HG03354 (cell line): ENCODE measurements at regions not wholly inside any gene's neighbourhood (a gene's known extent, or its start where the extent isn't known, plus 50 kb on each side); places are given as distances from the start of the nearest gene placed in this dataset.
"Not testable (repeated sequence)": the region's sequence is repeated elsewhere in the genome, so short reads cannot be mapped to it uniquely, and the experiment has no call there.

Experiments
- ATAC-seq: cut with Tn5 transposase; IDR thresholded peaks from one replicate; pipeline ENCODE4 v1.9.1; 2021; ENCODE audit warnings: mild to moderate bottlenecking; ENCODE audit not compliant: unreplicated experiment, poor library complexity, severe bottlenecking

- no peak for ATAC-seq
Measured at GRCh38 chr5:67997892-67998457, 217.6 kb upstream of the PIK3R1 start.

DNA sequence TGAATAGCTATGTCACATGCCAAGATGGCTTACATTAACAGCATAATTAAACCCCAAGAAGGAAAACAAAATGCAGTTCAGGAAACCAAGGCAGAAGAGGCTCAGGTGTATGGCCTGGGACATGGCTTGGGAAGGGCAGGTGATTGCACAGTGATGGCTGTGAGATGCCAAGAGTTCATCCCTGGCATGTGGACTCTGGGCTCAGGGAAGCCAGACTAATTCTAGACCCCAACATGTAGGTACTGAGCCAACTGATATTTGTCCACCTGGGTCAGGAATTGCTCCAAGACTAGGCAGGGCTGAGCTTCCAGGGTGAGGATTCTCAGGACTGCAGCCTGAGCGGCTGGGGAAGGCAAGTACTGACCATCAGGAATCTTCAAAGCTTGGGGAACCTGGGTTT lies 218.4 kb upstream of the PIK3R1 start:
- no peak for ATAC-seq

- no peak for ATAC-seq
Measured at GRCh38 chr5:67996596-67996995, 219.0 kb upstream of the PIK3R1 start.

DNA sequence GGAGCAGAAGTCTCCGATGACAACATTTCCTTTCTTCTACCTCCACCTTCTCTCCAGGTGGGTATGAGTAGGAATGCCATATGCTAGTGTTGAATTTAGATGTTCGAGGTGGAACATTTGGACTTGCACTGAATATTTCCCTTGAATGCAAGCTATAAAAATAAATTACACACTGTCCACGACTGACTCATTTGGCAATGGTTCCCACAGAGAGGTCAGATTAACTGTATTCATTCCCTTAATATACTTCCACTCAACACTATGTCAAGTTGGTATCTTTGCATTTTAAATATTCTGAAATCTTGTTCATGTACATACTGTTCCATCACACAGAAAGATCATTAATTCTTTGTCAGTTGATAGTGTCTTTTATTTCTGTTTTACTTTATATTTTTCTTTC lies 222.6 kb upstream of the PIK3R1 start:
- no peak for ATAC-seq

- no peak for ATAC-seq
Measured at GRCh38 chr5:67989456-67989855, 226.1 kb upstream of the PIK3R1 start.

DNA sequence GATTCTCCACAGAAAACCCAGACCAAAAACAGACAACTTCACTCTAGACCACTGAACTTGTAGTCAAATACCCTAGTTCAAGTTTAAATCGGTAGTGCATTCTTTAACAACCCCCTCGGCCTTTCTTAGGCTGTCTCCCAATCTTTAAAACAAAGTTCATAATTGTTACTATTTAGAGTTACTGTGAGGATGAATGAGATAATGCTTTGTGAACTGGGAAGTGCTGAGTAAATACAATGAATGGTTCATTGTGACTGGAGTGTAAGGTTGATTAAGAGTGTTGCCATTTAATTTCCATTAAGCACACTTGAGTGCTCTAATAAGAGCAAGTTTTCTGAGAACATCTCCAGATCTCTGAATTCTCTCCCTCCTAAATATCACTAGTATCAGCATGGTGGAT lies 228.8 kb upstream of the PIK3R1 start:
- ATAC-seq, result no peak

- no peak for ATAC-seq
Measured at GRCh38 chr5:67985686-67986387, 229.7 kb upstream of the PIK3R1 start.

DNA sequence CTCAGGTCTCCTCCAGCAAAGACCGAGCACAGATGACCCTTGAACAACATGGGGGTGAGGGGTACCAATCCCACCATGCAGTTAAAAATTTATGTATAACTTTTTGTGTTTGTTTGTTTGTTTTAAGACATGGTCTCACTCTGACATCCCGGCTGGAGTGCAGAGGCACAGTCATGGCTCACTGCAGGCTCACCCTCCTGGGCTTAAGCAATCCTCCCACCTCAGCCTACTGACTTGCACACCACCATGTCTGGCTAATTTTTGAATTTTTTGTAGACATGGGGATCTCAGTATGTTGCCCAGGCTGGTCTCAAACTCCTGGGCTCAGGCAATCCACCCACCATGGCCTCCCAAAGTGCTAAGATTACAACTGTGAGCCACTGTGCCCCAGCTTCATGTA lies 231.0 kb upstream of the PIK3R1 start:
- ATAC-seq, result no peak

- no peak for ATAC-seq
Measured at GRCh38 chr5:67983251-67984110, 232.1 kb upstream of the PIK3R1 start.

DNA sequence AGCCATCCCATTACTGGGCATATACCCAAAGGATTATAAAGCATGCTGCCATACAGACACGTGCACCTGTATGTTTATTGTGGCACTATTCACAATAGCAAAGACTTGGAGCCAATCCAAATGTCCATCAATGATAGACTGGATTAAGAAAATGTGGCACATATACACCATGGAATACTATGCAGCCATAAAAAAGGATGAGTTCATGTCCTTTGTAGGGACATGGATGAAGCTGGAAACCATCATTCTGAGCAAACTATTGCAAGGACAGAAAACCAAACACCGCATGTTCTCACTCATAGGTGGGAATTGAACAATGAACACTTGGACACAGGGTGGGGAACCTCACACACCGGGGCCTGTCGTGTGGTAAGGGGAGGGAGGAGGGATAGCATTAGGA lies 233.4 kb upstream of the PIK3R1 start:
- not testable (repeated sequence) for ATAC-seq

GRCh38 chr5:67978171-67978570 lies 237.4 kb upstream of the PIK3R1 start:
- no peak for ATAC-seq

DNA sequence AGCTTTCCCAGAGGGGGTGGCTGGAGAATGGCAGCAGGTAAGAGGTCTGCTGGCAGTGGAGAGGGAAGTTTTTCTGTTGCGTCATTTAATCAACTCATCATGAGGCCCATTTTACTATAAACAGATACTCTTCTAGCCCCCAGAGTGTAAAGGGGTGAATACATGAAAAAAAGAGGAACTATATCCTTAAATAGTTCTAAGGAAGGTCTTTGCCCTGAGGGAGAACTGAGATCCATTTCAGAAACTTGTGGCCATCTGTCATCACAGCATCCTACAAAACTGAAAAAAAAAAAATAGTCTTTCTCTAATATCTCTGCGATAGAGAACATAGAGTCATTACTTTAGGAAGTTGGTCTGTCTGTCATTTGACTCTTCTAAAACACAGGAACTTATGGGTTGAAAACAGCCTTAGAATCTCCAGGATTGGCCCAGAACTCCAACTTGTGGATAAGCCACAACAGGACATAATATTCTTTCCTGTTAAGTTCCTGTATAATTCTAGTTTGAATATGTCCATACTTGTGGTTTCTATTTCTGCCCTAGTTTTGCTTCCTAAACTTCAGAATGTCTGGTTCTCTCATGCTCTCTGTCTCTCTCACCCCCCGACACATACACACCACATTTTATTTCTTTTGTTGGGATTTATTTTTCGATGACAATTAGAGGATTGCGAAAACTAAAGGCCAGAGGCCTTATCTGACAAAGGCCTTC lies 238.5 kb upstream of the PIK3R1 start:
- ATAC-seq, result no peak

- no peak for ATAC-seq
Measured at GRCh38 chr5:67976181-67976580, 239.4 kb upstream of the PIK3R1 start.

GRCh38 chr5:67974471-67974870 lies 241.1 kb upstream of the PIK3R1 start:
- no peak for ATAC-seq

DNA sequence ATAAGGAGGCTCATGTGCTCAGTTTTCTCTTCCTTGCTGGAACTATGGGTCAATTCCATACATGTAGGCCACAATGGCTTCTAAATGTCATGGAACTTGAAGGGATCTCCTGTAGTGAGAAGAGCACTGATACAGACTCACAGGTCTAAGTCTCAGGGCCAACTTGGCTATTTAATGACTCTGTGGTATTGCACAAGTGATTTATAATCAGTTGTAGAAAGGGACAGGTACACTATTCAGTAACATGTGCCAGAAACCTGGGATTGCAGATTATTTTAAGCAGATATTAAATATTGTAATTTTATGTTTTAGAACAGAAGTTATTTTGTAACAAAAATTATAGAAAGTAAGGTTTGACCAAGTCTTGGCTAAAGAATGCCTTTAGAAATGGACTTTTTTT lies 241.5 kb upstream of the PIK3R1 start:
- ATAC-seq, result no peak

DNA sequence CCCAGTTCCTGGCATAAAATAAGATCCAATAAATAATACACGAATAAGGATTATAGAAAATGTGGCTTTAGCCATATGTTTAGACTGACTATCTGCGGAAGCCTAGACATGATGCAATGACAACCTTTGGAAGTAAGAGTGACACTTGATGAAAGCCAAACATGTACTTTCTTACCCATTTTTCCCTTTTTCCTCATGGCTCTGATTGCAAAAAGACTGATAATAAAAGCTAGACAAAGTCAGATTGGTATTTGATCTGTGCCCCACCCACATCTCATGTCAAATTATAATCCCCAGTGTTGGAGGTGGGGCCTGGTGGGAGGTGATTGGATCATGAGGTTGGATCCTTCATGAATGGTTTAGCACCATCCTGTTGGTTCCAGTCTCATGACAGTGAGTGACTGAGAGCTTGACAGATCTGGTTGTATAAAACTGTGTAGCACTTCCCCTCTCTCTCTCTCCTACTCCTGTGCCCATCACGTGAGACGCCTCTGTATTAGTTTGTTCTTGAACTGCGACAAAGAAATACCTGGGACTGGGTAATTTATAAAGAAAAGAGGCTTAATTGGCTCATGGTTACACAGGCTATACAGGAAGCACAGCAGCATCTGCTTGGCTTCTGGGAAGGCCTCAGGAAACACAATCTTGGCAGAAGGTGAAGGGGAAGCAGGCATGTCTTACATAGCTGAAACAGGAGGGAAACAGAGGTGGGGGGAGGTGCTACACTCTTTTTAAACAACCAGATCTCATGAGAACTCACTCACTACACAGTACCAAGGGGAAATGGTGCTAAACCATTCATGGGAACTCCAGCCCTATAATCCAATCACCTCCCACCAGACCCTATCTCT lies 243.4 kb upstream of the PIK3R1 start:
- no peak for ATAC-seq

- no peak for ATAC-seq
Measured at GRCh38 chr5:67971223-67971830, 244.2 kb upstream of the PIK3R1 start.

- ATAC-seq, result no peak
Measured at GRCh38 chr5:67969631-67970030, 245.9 kb upstream of the PIK3R1 start.

GRCh38 chr5:67969176-67969575 lies 246.4 kb upstream of the PIK3R1 start:
- ATAC-seq, result no peak
